ENCODE measurements at regions not wholly inside any gene's neighbourhood (a gene's known extent, or its start where the extent isn't known, plus 50 kb on each side); places are given as distances from the start of the nearest gene placed in this dataset.
"Not testable (repeated sequence)": the region's sequence is repeated elsewhere in the genome, so short reads cannot be mapped to it uniquely, and the experiment has no call there.

DNA sequence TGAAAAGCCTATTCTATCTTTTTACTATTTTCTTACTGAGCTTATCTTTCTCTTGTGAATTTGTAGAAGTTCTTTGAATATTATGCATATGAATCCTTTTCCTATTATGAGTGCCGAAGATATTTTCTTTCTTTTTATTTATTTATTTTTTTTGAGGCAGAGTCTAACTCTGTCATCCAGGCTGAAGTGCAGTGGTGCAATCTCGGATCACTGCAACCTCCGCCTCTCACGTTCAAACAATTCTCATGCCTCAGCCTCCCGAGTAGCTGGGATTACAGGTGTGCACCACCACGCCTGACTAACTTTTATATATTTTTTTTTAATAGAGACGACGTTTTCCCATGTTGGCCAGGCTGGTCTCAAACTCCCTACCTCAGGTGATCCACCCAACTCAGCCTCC is 109.8 kb downstream of the RHOU start:
- ATAC-seq: no peak
- Mint-ChIP-seq H3K4me3 (no peak overlapping the region), H3K27me3 (peaks cover 0 to 1% of the 10 kb centered on the region in 2 donors), H3K36me3 (peaks cover 4% of the 10 kb centered on the region), H3K9me3 (no peaks in the 10 kb centered on the region), H3K27ac (no peak overlapping the region), H3K4me1 (ENCODE audit: low read depth in 2 of 2) (peaks cover 3 to 8% of the 10 kb centered on the region in 2 donors)
- DNase-seq (ENCODE audit: low spot score): no peak

DNA sequence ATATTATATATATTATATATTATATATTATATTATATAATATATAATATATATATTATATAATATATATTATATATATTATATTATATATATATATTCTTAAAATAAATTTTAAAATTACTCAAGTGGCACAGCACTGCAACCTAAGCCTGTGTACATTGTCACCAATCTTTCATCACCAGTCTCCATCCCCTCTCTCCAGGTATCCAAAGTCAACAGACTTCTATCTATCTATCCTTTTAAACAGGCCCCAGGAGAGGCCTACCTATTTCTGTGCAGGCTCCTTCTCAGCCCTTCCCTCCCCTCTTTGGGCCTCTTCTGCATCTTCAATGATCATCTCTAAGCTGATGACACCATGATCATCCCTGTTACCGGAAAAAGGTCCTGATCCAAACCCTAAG is 111.7 kb downstream of the RHOU start:
- peaks cover 4% of the 10 kb centered on the region for H3K36me3 Mint-ChIP-seq
- H3K27me3 Mint-ChIP-seq: peaks cover 0 to 4% of the 10 kb centered on the region in 2 donors
- no peak overlapping the region for H3K4me3 Mint-ChIP-seq
- no peak for DNase-seq (ENCODE audit: low spot score)
- ATAC-seq: no peak
- peaks cover 2 to 5% of the 10 kb centered on the region in 2 donors for H3K4me1 Mint-ChIP-seq (ENCODE audit: low read depth in 2 of 2)
- H3K27ac Mint-ChIP-seq: no peak overlapping the region
- H3K9me3 Mint-ChIP-seq: no peaks in the 10 kb centered on the region

DNA sequence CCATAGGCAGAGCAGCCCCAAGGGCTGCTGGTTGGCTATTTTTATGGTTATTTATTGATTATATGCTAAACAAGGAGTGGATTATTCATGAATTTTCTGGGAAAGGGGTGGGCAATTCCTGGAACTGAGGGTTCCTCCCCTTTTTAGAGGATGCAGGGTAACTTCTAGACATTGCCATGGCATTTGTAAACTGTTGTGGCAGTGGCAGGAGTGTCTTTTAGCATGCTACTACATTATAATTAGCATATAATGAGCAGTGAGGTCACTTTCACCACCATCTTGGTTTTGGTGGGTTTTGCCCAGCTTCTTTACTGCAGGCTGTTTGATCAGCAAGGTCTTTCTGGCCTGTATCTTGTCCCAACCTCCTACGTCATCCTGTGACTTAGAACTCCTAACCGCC is 112.2 kb downstream of the RHOU start:
- not testable (repeated sequence) for ATAC-seq; H3K27me3 Mint-ChIP-seq; H3K9me3 Mint-ChIP-seq; H3K4me1 Mint-ChIP-seq (ENCODE audit: low read depth in 2 of 2); H3K27ac Mint-ChIP-seq; H3K4me3 Mint-ChIP-seq; DNase-seq (ENCODE audit: low spot score); H3K36me3 Mint-ChIP-seq

DNA sequence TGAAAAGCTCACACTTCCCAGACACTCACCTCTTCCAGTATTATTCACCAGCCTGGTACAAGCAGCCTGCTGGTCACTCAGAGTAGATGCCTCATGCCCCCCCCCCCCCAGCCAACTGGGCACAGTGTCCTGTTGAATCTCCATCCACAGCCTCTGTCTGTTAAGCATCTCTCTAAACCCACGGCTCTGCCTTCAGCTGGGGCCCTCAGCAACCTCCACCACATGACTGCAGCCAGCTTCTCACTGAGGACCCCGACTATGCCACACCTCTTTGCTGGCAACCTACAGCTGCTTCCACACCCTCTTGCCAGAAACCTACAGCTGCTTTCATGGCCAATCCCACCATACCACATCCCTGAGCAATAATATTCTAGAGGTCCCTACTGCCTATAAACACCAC is 113.1 kb downstream of the RHOU start:
- Mint-ChIP-seq H3K4me3 (no peak overlapping the region), H3K9me3 (no peaks in the 10 kb centered on the region), H3K27me3 (peaks cover 0 to 8% of the 10 kb centered on the region in 2 donors), H3K36me3 (no peaks in the 10 kb centered on the region), H3K4me1 (ENCODE audit: low read depth in 2 of 2) (no peaks in the 10 kb centered on the region), H3K27ac (no peak overlapping the region)
- DNase-seq (ENCODE audit: low spot score) (no peak), ATAC-seq (no peak)

DNA sequence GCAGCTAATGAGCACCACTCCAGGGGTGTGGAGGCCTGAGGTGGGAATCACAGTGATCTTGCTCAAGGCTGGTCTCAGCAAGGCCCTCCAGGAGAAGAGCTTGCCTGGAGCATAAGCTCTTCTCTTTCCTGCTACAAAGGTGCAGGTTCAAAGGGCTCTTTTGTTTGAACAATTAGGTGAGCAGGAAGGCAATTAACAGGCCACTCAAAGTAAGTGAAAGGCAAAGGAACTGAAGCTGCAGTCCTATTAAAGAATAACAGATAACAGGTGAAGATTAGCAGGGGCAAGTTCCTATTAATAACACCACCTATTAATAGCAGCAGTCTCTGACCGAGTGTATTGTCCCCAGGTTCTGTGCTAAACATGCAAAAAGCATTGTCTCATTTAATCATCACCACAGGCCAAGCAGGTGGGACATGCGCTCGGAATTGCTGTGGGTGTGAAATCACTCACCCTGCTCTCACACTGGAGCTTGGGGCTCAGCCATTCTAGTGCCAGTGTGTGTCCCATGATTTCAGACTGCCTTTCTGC is 113.8 kb downstream of the RHOU start:
- Mint-ChIP-seq H3K27ac (no peak overlapping the region), H3K9me3 (no peaks in the 10 kb centered on the region), H3K4me1 (ENCODE audit: low read depth in 2 of 2) (no peaks in the 10 kb centered on the region), H3K36me3 (no peaks in the 10 kb centered on the region), H3K4me3 (no peak overlapping the region), H3K27me3 (peaks cover 0 to 10% of the 10 kb centered on the region in 2 donors)
- ATAC-seq (no peak), DNase-seq (ENCODE audit: low spot score) (no peak)

DNA sequence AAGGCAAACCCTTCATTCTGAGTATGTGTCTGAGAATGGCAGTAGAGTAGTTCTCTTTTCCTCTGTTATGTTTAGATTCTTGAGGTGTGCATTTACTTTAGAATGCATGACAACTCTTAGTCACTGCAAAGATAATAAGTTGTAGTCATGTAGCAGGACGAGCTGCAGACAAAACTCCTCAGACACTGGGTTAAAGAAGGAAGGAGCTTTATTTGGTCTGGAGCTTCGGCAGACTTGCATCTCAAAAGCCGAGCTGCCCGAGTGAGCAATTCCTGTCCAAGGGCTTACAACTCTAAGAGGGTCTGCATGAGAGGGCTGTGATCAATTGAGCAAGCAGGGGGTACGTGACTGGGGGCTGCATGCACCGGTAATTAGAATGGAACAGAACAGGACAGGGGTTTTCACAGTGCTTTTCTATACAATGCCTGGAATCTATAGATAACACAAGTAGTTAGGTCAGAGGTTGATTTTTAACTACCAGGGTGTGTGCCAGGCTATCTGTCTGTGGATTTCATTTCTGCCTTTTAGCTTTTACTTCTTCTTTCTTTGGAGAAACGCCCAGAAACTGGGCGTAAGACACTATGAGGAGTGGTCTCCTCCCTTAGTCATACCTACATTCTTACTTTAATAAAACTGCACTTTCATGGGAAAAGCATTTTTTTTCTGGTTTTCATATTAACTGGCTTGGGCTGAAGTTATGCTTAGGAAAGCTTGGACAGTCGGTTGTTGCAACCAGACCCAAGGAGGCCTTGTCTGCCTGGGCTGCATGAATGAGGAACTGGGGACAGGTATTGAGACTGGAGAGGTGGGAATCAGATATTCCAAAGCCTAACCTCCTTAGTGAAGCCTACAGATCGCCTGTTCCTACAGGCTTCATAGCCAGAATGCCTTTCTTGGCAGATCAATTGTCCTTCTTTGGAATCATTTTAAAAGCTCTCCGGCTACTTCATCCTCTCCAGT is 115.1 kb downstream of the RHOU start:
- Mint-ChIP-seq H3K27ac (no peak overlapping the region), H3K4me1 (ENCODE audit: low read depth in 2 of 2) (no peaks in the 10 kb centered on the region)
- ATAC-seq: no peak

DNA sequence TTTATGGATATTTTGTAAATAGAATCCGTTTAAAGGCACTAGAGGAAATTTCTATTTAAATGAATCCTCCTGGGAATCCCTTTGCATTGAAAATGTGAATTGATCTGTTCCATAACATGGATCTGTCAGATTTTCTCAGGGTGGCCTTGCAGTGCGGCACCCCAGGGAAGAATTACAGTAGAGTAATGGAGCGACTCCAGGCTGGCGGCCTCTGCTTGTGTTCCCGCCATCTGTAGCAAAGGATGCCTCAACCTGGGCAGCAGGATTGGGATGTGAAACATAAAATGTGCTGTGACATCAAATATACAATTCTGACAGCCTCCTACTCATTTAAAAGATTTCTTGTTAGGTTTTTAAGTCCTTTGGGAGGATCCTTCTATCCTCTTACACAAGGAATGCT is 115.9 kb downstream of the RHOU start:
- Mint-ChIP-seq H3K9me3 (no peaks in the 10 kb centered on the region), H3K27me3 (peaks cover 0 to 11% of the 10 kb centered on the region in 2 donors), H3K4me1 (ENCODE audit: low read depth in 2 of 2) (no peaks in the 10 kb centered on the region), H3K36me3 (no peaks in the 10 kb centered on the region), H3K4me3 (no peak overlapping the region), H3K27ac (no peak overlapping the region)
- ATAC-seq: no peak
- no peak for DNase-seq (ENCODE audit: low spot score)

More for the DNA sequence above, 115.1 kb downstream of the RHOU start:
- Mint-ChIP-seq H3K36me3 (no peaks in the 10 kb centered on the region), H3K27me3 (peaks cover 0 to 11% of the 10 kb centered on the region in 2 donors), H3K4me3 (no peak overlapping the region), H3K9me3 (no peaks in the 10 kb centered on the region)
- DNase-seq (ENCODE audit: low spot score): no peak

DNA sequence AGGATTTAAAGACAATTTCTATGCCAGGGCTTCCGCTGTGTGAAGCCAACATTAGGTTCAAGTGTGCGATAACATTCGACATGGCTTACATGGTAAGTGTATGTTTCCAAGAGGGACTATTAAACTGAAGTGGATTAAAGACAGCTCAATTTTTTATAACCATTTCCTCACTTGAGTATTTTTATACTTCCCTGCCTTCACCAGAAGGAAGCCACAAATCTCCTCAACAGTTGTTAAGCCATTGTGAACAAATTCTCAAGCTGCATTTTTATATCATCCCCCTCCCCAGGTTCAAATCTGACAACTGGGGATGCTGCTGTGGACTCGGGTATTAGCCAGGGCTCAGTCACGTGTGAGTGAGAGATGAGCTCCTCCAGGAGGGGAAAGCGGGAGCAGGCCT is 116.3 kb downstream of the RHOU start:
- Mint-ChIP-seq H3K9me3 (no peaks in the 10 kb centered on the region), H3K4me3 (no peak overlapping the region), H3K27ac (no peak overlapping the region), H3K27me3 (peaks cover 0 to 11% of the 10 kb centered on the region in 2 donors), H3K36me3 (no peaks in the 10 kb centered on the region), H3K4me1 (ENCODE audit: low read depth in 2 of 2) (no peaks in the 10 kb centered on the region)
- ATAC-seq (no peak), DNase-seq (ENCODE audit: low spot score) (no peak)

DNA sequence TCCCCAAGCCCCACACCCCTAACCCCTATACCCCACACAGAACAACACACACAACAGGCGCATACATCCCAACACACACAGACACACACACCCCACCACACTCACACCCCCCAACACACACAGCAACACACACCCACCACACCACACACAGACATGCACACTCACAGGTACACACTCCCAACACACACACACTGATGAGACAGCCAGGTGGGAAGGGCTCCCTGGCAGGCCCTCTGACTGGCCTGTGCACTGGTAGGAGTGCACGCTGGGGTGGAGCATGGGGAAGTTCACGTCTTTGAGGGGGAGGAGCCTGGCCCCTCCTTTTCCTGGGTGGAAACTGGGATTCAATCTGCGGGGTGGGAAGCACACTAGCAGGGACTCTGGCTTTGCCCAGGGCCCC is 116.7 kb downstream of the RHOU start:
- Mint-ChIP-seq H3K27me3 (peaks cover 0 to 11% of the 10 kb centered on the region in 2 donors), H3K9me3 (no peaks in the 10 kb centered on the region)

DNA sequence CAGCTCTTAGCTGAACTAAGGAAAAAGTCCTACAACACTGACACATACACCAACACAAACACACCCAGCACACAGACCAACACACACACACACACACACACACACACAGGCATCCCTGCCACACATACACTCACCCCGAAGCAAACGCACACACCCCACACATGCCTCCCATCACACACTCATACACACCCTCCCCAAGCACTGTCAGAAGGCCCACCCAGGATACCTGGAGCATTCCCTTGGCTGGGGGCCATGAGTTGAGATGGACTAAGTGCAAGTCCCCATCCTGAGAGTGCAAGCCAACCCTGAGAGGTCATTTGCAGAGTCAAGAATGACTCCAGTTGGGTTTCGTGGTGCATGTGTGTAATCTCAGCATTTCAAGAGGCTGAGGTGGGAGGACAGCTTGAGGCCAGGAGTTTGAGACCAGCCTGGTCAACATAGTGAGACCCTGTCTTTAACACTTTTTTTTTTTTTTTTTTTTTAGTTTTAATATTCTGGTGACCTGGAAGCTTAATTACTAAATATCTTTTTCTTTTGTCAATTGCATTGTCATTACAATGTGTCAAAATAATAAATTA is 117.3 kb downstream of the RHOU start:
- H3K27me3 Mint-ChIP-seq: peaks cover 0 to 11% of the 10 kb centered on the region in 2 donors
- DNase-seq (ENCODE audit: low spot score) (no peak), ATAC-seq (peak in 1 of 2 donors; percentile 32)
- no peaks in the 10 kb centered on the region for H3K36me3 Mint-ChIP-seq
- no peak overlapping the region for H3K4me3 Mint-ChIP-seq
- H3K9me3 Mint-ChIP-seq: no peaks in the 10 kb centered on the region
- H3K27ac Mint-ChIP-seq: no peak overlapping the region
- no peaks in the 10 kb centered on the region for H3K4me1 Mint-ChIP-seq (ENCODE audit: low read depth in 2 of 2)

More for the DNA sequence above, 116.7 kb downstream of the RHOU start:
- ATAC-seq (peak; percentile 36 to 62), DNase-seq (ENCODE audit: low spot score) (no peak)
- H3K4me1 Mint-ChIP-seq (ENCODE audit: low read depth in 2 of 2): no peaks in the 10 kb centered on the region
- H3K27ac Mint-ChIP-seq: no peak overlapping the region
- H3K36me3 Mint-ChIP-seq: no peaks in the 10 kb centered on the region
- H3K4me3 Mint-ChIP-seq: no peak overlapping the region

DNA sequence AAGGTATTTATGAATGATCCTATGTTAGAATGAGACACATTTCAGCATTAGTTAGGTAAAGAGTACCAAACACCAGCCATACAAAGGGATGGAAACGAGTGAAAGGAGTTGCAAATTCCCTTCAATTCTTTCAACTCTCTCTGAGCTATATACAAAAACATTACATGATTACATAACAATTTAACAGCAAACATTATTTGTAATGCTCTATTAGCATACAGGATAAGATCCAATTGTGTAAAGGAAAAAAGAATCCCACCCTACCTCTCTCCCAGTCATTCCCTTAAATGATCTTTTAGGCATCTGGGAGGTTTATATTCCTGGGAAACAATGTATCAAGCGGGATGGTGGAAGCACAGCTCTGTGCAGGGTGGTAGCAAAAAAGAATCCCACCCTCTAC is 117.9 kb downstream of the RHOU start:
- no peak for ATAC-seq
- Mint-ChIP-seq H3K9me3 (no peaks in the 10 kb centered on the region), H3K4me3 (no peak overlapping the region), H3K36me3 (no peaks in the 10 kb centered on the region), H3K4me1 (ENCODE audit: low read depth in 2 of 2) (no peaks in the 10 kb centered on the region), H3K27me3 (peaks cover 0 to 11% of the 10 kb centered on the region in 2 donors), H3K27ac (no peak overlapping the region)
- DNase-seq (ENCODE audit: low spot score): no peak

DNA sequence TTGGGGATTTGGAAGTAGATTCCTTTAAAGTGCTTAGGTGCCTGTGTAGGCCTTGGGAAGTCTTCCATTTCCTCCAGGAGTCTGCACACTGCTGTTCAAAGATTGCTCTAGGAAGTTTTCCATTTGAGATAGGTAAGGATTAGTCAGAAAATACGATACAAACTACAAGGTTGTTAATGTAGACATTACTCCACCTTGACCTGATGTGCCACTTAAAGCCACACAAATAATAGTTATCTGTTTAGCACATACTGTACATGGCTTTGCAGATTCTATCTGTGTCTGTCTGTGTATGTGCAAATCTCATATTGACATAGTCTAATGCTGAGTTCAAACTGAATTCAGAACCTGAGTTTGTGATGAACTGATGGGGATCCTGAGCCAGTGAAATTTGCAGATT is 118.4 kb downstream of the RHOU start:
- no peak overlapping the region for H3K27ac Mint-ChIP-seq
- H3K27me3 Mint-ChIP-seq: peaks cover 0 to 11% of the 10 kb centered on the region in 2 donors
- no peak for DNase-seq (ENCODE audit: low spot score)
- no peak for ATAC-seq
- no peaks in the 10 kb centered on the region for H3K4me1 Mint-ChIP-seq (ENCODE audit: low read depth in 2 of 2)
- no peaks in the 10 kb centered on the region for H3K9me3 Mint-ChIP-seq
- H3K36me3 Mint-ChIP-seq: no peaks in the 10 kb centered on the region
- H3K4me3 Mint-ChIP-seq: no peak overlapping the region

DNA sequence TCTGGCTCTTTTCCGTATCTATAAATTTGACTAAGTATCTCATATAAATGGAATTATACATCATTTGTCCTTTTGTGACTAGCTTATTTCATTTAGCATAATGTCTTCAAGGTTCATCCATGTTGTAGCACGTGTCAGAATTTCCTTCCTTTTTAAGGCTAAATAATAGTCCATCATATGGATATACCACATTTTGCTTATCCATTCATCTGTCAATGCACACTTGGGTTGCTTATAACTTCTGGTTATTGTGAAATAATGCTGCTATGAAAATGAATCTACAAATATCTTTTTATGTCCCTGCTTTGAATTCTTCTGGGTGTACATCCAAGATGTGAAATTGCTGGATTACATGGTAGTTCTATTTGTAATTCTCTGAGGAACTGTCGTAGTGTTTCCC is 119.6 kb downstream of the RHOU start:
- no peak for ATAC-seq
- peaks cover 0 to 17% of the 10 kb centered on the region in 2 donors for H3K27me3 Mint-ChIP-seq

DNA sequence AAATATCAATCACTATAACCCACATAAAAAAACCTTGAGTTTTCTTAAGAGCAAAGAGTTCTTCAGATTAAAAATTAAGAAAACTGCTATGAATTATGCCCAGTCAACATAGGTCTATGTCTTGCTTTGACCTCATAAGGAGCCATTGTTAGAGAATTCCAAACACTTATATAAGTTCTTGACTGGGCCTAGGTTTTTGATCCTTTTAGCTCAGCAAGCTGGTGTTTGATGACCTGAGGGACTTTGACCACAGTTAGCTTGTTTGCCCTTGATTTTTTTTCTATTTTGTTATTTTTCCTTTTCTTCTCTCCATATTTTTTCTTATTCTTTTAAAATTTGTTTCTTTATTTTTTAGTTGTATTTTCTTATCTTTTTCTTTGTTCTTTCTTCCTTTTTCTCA is 122.3 kb downstream of the RHOU start:
- Mint-ChIP-seq H3K27ac (no peak overlapping the region), H3K27me3 (peaks cover 8 to 12% of the 10 kb centered on the region in 2 donors), H3K36me3 (no peaks in the 10 kb centered on the region), H3K4me3 (no peak overlapping the region), H3K9me3 (no peaks in the 10 kb centered on the region), H3K4me1 (ENCODE audit: low read depth in 2 of 2) (no peaks in the 10 kb centered on the region)
- DNase-seq (ENCODE audit: low spot score) (no peak), ATAC-seq (no peak)

More for the DNA sequence above, 119.6 kb downstream of the RHOU start:
- DNase-seq (ENCODE audit: low spot score): no peak
- no peaks in the 10 kb centered on the region for H3K9me3 Mint-ChIP-seq
- no peak overlapping the region for H3K27ac Mint-ChIP-seq
- no peaks in the 10 kb centered on the region for H3K36me3 Mint-ChIP-seq
- no peaks in the 10 kb centered on the region for H3K4me1 Mint-ChIP-seq (ENCODE audit: low read depth in 2 of 2)
- H3K4me3 Mint-ChIP-seq: no peak overlapping the region

Data from natural killer cell treated with Interleukin-12 subunit alpha and Interleukin-12 subunit beta and Interleukin-15 and Interleukin-18, amount 100 ng/mL, for 72 hours (primary cell).